C4-2B (cell line): ENCODE measurements at regions not wholly inside any gene's neighbourhood (a gene's known extent, or its start where the extent isn't known, plus 50 kb on each side); places are given as distances from the start of the nearest gene placed in this dataset.

Source experiments
- ZFX ChIP-seq: fragments of 450-650 bp; IDR thresholded peaks from 2 replicates; pipeline ENCODE4 v1.6.1; 2017
- TF ChIP-seq, protein P1 (sequence below): fragments of 450-650 bp; conservative IDR thresholded peaks from 2 replicates; pipeline ENCODE4 v1.5.1; 2017; ENCODE audit warnings: mild to moderate bottlenecking

DNA sequence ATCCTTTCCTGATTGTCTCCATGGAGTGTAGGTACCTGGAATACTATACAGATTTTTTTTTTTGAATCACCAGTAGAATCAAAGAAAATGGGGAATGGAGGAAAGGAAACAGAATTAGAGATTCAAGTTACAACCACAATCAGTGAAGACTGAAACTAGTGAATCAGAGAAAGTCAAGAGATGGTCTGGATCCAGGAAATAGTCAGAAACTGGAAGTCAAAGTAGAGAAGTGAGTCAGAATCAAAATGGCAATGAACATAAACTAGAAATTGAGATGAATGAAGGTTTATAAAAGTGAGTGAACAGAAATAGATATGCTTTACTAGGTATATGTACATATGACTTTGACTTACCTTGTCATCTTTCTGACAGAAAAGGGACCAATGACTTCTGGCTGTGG lies 579.0 kb downstream of the PLCL1 start:
- TF ChIP-seq, protein P1, sequence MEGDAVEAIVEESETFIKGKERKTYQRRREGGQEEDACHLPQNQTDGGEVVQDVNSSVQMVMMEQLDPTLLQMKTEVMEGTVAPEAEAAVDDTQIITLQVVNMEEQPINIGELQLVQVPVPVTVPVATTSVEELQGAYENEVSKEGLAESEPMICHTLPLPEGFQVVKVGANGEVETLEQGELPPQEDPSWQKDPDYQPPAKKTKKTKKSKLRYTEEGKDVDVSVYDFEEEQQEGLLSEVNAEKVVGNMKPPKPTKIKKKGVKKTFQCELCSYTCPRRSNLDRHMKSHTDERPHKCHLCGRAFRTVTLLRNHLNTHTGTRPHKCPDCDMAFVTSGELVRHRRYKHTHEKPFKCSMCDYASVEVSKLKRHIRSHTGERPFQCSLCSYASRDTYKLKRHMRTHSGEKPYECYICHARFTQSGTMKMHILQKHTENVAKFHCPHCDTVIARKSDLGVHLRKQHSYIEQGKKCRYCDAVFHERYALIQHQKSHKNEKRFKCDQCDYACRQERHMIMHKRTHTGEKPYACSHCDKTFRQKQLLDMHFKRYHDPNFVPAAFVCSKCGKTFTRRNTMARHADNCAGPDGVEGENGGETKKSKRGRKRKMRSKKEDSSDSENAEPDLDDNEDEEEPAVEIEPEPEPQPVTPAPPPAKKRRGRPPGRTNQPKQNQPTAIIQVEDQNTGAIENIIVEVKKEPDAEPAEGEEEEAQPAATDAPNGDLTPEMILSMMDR: no peak
- no peak for TF ChIP-seq ZFX
